LNCaP clone FGC (cell line): ENCODE measurements at regions not wholly inside any gene's neighbourhood (a gene's known extent, or its start where the extent isn't known, plus 50 kb on each side); places are given as distances from the start of the nearest gene placed in this dataset.
A peak's percentile ranks its signal among the peaks of the same experiment; 100 is the strongest.
"Not testable (repeated sequence)": the region's sequence is repeated elsewhere in the genome, so short reads cannot be mapped to it uniquely, and the experiment has no call there.

ENCODE experiments used
- DNase-seq: peaks from one replicate; pipeline ENCODE4 v3.0.0-alpha.2; 2011; ENCODE audit warnings: low read depth
- H3K4me3 ChIP-seq: 2 replicates; pipeline ENCODE4 v1.5.1; 2011; ENCODE audit warnings: mild to moderate bottlenecking, low read depth, low read length, control low read depth
- CTCF ChIP-seq: IDR thresholded peaks from 2 replicates; pipeline ENCODE4 v1.5.1; 2012; ENCODE audit warnings: mild to moderate bottlenecking; ENCODE audit not compliant: control insufficient read depth, insufficient read depth; ENCODE audit errors: extremely low read depth

GRCh38 chr21:28391938-28392849 lies 600.5 kb downstream of the LTN1 start:
- DNase-seq, result no peak
- H3K4me3 ChIP-seq, result no peak overlapping the region
- TF ChIP-seq CTCF, result no peak

- no peak for DNase-seq
- TF ChIP-seq CTCF, result no peak
- H3K4me3 ChIP-seq, result no peak overlapping the region
Measured at GRCh38 chr21:28387220-28387619, 605.5 kb downstream of the LTN1 start.

- no peak for TF ChIP-seq CTCF
- H3K4me3 ChIP-seq, result no peak overlapping the region
- no peak for DNase-seq
Measured at GRCh38 chr21:28385845-28386244, 606.8 kb downstream of the LTN1 start.

- not testable (repeated sequence) for DNase-seq, H3K4me3 ChIP-seq
Measured at GRCh38 chr21:28381000-28381745, 611.5 kb downstream of the LTN1 start.

GRCh38 chr21:28380241-28380640 lies 612.4 kb downstream of the LTN1 start:
- H3K4me3 ChIP-seq, result no peak overlapping the region
- DNase-seq, result no peak
- no peak for TF ChIP-seq CTCF

- no peak overlapping the region for H3K4me3 ChIP-seq
- DNase-seq, result peak; percentile 56
- no peak for TF ChIP-seq CTCF
Measured at GRCh38 chr21:28378026-28378425, 614.7 kb downstream of the LTN1 start.

GRCh38 chr21:28375708-28376385 lies 616.8 kb downstream of the LTN1 start:
- TF ChIP-seq CTCF, result no peak
- no peak for DNase-seq
- H3K4me3 ChIP-seq, result no peak overlapping the region
